COLO668 (cell line): ENCODE measurements at regions not wholly inside any gene's neighbourhood (a gene's known extent, or its start where the extent isn't known, plus 50 kb on each side); places are given as distances from the start of the nearest gene placed in this dataset.
"Not testable (repeated sequence)": the region's sequence is repeated elsewhere in the genome, so short reads cannot be mapped to it uniquely, and the experiment has no call there.

Experiments
- DNase-seq: peaks from one replicate; lab custom pipeline; 2025; ENCODE audit not compliant: unreplicated experiment; lab: John Stamatoyannopoulos, UW

GRCh38 chr3:78242724-78243123 lies 1202.8 kb downstream of the ROBO2 start:
- DNase-seq, result no peak

GRCh38 chr3:78244136-78244535 lies 1204.2 kb downstream of the ROBO2 start:
- DNase-seq, result no peak

GRCh38 chr3:78249294-78249693 lies 1209.4 kb downstream of the ROBO2 start:
- DNase-seq, result no peak

- no peak for DNase-seq
Measured at GRCh38 chr3:78253860-78254259, 1214.0 kb downstream of the ROBO2 start.

GRCh38 chr3:78255403-78255802 lies 1215.5 kb downstream of the ROBO2 start:
- DNase-seq, result no peak

GRCh38 chr3:78256123-78256522 lies 1216.2 kb downstream of the ROBO2 start:
- no peak for DNase-seq

- no peak for DNase-seq
Measured at GRCh38 chr3:78257951-78258530, 1218.1 kb downstream of the ROBO2 start.

- DNase-seq, result no peak
Measured at GRCh38 chr3:78258798-78259197, 1218.9 kb downstream of the ROBO2 start.

- DNase-seq, result no peak
Measured at GRCh38 chr3:78260388-78260787, 1220.5 kb downstream of the ROBO2 start.

- not testable (repeated sequence) for DNase-seq
Measured at GRCh38 chr3:78266550-78266949, 1226.7 kb downstream of the ROBO2 start.

- DNase-seq, result no peak
Measured at GRCh38 chr3:78267235-78267634, 1227.3 kb downstream of the ROBO2 start.

- no peak for DNase-seq
Measured at GRCh38 chr3:78268087-78268486, 1228.2 kb downstream of the ROBO2 start.

GRCh38 chr3:78268716-78269668 lies 1229.1 kb downstream of the ROBO2 start:
- DNase-seq, result no peak

GRCh38 chr3:78273326-78273725 lies 1233.4 kb downstream of the ROBO2 start:
- DNase-seq, result no peak

- no peak for DNase-seq
Measured at GRCh38 chr3:78274475-78275065, 1234.7 kb downstream of the ROBO2 start.

- DNase-seq, result no peak
Measured at GRCh38 chr3:78275420-78275852, 1235.5 kb downstream of the ROBO2 start.

GRCh38 chr3:78277220-78277619 lies 1237.3 kb downstream of the ROBO2 start:
- no peak for DNase-seq

- no peak for DNase-seq
Measured at GRCh38 chr3:78277801-78278200, 1237.9 kb downstream of the ROBO2 start.

- no peak for DNase-seq
Measured at GRCh38 chr3:78279091-78279490, 1239.2 kb downstream of the ROBO2 start.

- DNase-seq, result no peak
Measured at GRCh38 chr3:78281381-78281780, 1241.5 kb downstream of the ROBO2 start.

- no peak for DNase-seq
Measured at GRCh38 chr3:78283994-78284393, 1244.1 kb downstream of the ROBO2 start.
